ENCODE measurements at regions not wholly inside any gene's neighbourhood (a gene's known extent, or its start where the extent isn't known, plus 50 kb on each side); places are given as distances from the start of the nearest gene placed in this dataset.
"Not testable (repeated sequence)": the region's sequence is repeated elsewhere in the genome, so short reads cannot be mapped to it uniquely, and the experiment has no call there.

DNA sequence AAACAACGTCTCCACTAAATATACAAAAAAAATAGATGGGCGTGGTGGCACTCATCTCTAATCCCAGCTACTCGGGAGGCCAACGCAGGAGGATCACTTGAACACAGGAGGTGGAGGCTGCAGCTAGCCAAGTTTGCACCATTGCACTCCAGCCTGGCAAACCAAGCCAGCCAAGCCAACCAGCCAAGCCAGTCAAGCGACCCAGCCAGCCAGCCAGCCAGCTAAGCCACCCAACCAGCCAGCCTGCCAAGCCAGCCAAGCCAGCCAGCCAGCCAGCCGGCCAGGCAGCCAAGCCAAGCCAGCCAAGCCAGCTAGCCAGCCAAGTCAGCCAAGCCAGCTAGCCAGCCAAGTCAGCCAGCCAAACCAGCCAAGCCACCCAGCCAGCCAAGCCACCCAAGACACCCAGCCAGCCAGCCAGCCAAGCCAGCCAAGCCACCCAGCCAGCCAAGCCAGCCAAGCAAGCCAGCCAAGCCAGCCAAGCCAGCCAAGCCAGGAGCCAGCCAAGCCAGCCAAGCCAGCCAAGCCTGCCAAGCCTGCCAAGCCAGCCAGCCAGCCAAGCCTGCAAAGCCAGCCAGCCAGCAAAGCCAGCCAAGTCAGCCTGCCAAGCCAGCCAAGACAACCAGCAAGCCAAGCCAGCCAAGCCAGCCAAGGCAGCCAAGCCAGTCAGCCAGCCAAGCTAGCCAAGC, 342.2 kb upstream of the PLGLB2 start:
- H3K36me3 ChIP-seq (ENCODE audit: control insufficient read depth, insufficient read depth, low read length): not testable (repeated sequence)

DNA sequence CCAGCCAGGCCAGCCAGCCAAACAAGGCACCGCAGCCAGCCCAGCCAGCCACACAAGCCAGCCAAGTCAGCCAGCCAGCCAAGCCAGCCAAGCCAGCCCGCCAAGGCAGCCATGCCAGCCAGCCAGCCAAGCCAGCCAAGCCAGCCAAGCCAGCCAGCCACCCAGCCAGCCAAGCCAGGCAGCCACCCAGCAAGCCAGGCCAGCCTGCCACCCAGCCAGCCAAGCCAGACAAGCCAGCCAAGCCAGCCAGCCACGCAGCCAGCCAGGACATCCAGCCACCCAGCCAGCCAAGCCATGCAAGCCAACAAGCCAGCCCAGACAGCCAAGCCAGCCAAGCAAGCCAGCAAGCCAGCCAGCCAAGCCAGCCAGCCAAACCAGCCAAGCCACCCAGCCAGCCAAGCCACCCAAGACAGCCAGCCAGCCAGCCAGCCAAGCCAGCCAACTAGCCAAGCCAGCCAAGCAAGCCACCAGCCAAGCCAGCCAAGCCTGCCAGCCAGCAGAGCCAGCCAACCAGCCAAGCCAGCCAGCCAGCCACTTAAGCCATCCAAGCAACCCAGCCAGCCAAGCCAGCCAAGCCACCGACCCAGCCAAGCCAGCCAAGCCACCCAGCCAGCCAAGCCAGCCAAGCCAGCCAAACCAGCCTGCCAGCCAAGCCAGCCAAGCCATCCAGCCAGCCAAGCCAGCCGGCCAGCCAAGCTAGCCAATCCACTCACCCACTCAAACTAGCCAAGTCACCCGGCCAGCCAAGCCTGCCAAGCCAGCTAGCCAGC, 341.3 kb upstream of the PLGLB2 start:
- H3K36me3 ChIP-seq (ENCODE audit: control insufficient read depth, insufficient read depth, low read length); H3K27ac ChIP-seq (ENCODE audit: low read depth, low read length); H3K4me1 ChIP-seq (ENCODE audit: control insufficient read depth, insufficient read depth, low read length); H3K4me3 ChIP-seq (ENCODE audit: low read depth, low read length); H3K9me3 ChIP-seq (ENCODE audit: control insufficient read depth, insufficient read depth, low read length); H3K9ac ChIP-seq (ENCODE audit: low read depth, low read length); H3K27me3 ChIP-seq (ENCODE audit: control insufficient read depth, insufficient read depth, low read length): not testable (repeated sequence)

More for the DNA sequence above, 342.2 kb upstream of the PLGLB2 start:
- not testable (repeated sequence) for H3K27me3 ChIP-seq (ENCODE audit: control insufficient read depth, insufficient read depth, low read length); H3K4me1 ChIP-seq (ENCODE audit: control insufficient read depth, insufficient read depth, low read length); H3K9ac ChIP-seq (ENCODE audit: low read depth, low read length); H3K4me3 ChIP-seq (ENCODE audit: low read depth, low read length); H3K9me3 ChIP-seq (ENCODE audit: control insufficient read depth, insufficient read depth, low read length); H3K27ac ChIP-seq (ENCODE audit: low read depth, low read length)

DNA sequence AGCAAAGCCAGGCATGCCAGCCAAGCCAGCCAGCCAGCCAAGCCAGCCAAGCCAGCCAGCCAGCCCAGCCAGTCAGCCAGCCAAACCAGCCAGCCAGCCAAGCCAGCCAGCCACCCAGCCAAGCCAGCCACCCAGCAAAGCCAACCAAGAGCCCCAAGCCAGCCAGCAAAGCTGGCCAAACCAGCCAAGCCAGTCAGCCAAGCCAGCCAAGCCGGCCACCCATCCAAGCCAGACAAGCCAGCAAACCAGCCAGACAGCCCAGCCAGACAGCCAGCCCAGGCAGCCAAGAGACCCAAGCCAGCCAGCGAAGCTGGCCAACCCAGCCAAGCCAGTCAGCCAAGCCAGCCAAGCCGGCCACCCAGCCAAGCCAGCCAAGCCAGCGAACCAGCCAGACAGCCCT, 338.3 kb upstream of the PLGLB2 start:
- not testable (repeated sequence) for H3K9me3 ChIP-seq (ENCODE audit: control insufficient read depth, insufficient read depth, low read length); H3K4me3 ChIP-seq (ENCODE audit: low read depth, low read length); H3K27ac ChIP-seq (ENCODE audit: low read depth, low read length); H3K36me3 ChIP-seq (ENCODE audit: control insufficient read depth, insufficient read depth, low read length); H3K4me1 ChIP-seq (ENCODE audit: control insufficient read depth, insufficient read depth, low read length); H3K9ac ChIP-seq (ENCODE audit: low read depth, low read length); H3K27me3 ChIP-seq (ENCODE audit: control insufficient read depth, insufficient read depth, low read length)

DNA sequence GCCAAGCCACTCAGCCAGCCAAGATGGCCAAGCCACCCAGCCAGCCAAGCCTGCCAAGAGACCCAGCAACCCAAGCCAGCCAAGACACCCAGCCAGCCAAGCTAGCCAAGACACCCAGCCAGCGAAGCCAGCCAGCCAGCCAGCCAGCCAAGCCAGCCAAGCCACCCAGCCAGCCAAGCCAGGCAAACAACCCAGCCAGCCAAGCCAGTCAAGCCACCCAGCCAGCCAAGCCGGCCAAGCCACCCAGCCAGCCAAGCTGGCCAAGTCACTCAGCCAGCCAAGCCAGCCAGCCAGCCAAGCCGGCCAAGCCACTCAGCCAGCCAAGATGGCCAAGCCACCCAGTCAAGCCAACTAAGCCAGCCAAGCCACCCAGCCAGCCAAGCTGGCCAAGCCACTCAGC, 337.5 kb upstream of the PLGLB2 start:
- H3K36me3 ChIP-seq (ENCODE audit: control insufficient read depth, insufficient read depth, low read length); H3K4me1 ChIP-seq (ENCODE audit: control insufficient read depth, insufficient read depth, low read length); H3K9me3 ChIP-seq (ENCODE audit: control insufficient read depth, insufficient read depth, low read length); H3K4me3 ChIP-seq (ENCODE audit: low read depth, low read length); H3K27ac ChIP-seq (ENCODE audit: low read depth, low read length); H3K9ac ChIP-seq (ENCODE audit: low read depth, low read length); H3K27me3 ChIP-seq (ENCODE audit: control insufficient read depth, insufficient read depth, low read length): not testable (repeated sequence)

DNA sequence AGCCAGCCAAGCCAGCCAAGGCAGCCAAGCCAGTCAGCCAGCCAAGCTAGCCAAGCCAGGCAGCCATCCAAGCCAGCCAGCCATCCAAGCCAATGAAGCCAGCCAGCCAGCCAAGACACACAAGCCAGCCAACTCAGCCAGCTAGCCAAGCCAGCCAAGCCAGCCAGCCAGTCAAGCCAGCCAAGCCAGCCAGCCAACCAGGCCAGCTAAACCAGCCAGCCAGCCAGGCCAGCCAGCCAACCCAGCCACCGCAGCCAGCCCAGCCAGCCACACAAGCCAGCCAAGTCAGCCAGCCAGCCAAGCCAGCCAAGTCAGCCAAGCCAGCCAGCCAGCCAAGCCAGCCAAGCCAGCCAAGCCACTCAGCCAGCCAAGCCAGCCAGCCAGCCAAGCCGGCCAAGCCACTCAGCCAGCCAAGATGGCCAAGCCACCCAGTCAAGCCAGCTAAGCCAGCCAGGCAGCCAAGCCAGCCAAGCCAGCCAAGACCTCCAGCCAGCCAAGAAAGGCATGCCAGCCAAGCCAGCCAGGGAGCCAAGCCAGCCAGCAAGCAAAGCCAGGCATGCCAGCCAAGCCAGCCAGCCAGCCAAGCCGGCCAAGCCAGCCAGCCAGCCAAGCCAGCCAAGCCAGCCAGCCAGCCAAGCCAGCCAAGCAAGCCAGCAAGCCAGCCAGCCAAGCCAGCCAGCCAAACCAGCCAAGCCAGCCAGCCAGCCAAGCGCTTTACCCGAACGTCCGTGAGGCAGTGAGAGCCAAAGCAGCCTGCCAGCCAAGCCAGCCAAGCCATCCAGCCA, 335.7 kb upstream of the PLGLB2 start:
- H3K27ac ChIP-seq (ENCODE audit: low read depth, low read length); H3K27me3 ChIP-seq (ENCODE audit: control insufficient read depth, insufficient read depth, low read length); H3K36me3 ChIP-seq (ENCODE audit: control insufficient read depth, insufficient read depth, low read length); H3K4me3 ChIP-seq (ENCODE audit: low read depth, low read length); H3K9ac ChIP-seq (ENCODE audit: low read depth, low read length); H3K9me3 ChIP-seq (ENCODE audit: control insufficient read depth, insufficient read depth, low read length); H3K4me1 ChIP-seq (ENCODE audit: control insufficient read depth, insufficient read depth, low read length): not testable (repeated sequence)

DNA sequence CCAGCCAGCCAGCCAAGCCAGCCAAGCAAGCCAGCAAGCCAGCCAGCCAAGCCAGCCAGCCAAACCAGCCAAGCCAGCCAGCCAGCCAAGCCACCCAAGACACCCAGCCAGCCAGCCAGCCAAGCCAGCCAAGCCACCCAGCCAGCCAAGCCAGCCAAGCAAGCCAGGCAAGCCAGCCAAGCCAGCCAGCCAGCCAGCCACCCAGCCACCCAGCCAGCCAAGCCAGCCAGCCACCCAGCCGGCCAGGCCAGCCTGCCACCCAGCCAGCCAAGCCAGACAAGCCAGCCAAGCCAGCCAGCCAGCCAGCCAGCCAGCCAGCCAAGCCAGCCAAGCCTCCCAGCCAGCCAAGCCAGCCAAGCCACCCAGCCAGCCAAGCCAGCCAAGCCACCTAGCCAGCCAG, 333.6 kb upstream of the PLGLB2 start:
- not testable (repeated sequence) for H3K9ac ChIP-seq (ENCODE audit: low read depth, low read length); H3K9me3 ChIP-seq (ENCODE audit: control insufficient read depth, insufficient read depth, low read length); H3K36me3 ChIP-seq (ENCODE audit: control insufficient read depth, insufficient read depth, low read length); H3K4me1 ChIP-seq (ENCODE audit: control insufficient read depth, insufficient read depth, low read length); H3K4me3 ChIP-seq (ENCODE audit: low read depth, low read length); H3K27ac ChIP-seq (ENCODE audit: low read depth, low read length); H3K27me3 ChIP-seq (ENCODE audit: control insufficient read depth, insufficient read depth, low read length)

DNA sequence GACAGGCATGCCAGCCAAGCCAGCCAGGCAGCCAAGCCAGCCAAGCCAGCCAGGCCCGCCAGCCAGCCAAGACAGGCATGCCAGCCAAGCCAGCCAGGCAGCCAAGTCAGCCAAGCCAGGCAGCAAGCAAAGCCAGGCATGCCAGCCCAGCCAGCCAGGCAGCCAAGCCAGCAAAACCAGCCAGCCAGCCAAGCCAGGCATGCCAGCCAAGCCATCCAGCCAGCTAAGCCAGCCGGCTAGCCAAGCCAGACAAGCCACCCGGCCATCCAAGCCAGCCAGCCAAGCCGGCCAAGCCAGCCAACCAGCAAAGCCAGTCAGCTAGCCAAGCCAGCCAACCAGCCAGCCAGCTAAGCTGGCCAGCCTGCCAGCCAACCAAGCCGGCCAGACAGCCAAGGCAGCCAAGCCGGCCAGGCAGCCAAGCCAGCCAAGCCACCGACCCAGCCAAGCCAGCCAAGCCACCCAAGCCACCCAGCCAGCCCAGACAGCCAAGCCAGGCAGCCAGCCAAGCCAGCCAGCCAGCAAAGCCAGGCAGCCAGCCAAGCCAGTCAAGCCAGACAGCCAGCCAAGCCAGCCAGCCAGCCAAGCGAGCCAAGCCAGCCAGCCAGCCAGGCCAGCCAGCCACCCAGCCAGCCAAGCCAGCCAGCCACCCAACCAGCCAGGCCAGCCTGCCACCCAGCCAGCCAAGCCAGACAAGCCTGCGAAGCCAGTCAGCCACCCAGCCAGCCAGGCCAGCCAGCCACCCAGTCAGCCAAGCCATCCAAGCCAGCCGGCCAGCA, 332.9 kb upstream of the PLGLB2 start:
- not testable (repeated sequence) for H3K4me1 ChIP-seq (ENCODE audit: control insufficient read depth, insufficient read depth, low read length); H3K9me3 ChIP-seq (ENCODE audit: control insufficient read depth, insufficient read depth, low read length); H3K4me3 ChIP-seq (ENCODE audit: low read depth, low read length); H3K9ac ChIP-seq (ENCODE audit: low read depth, low read length); H3K27ac ChIP-seq (ENCODE audit: low read depth, low read length); H3K27me3 ChIP-seq (ENCODE audit: control insufficient read depth, insufficient read depth, low read length); H3K36me3 ChIP-seq (ENCODE audit: control insufficient read depth, insufficient read depth, low read length)

DNA sequence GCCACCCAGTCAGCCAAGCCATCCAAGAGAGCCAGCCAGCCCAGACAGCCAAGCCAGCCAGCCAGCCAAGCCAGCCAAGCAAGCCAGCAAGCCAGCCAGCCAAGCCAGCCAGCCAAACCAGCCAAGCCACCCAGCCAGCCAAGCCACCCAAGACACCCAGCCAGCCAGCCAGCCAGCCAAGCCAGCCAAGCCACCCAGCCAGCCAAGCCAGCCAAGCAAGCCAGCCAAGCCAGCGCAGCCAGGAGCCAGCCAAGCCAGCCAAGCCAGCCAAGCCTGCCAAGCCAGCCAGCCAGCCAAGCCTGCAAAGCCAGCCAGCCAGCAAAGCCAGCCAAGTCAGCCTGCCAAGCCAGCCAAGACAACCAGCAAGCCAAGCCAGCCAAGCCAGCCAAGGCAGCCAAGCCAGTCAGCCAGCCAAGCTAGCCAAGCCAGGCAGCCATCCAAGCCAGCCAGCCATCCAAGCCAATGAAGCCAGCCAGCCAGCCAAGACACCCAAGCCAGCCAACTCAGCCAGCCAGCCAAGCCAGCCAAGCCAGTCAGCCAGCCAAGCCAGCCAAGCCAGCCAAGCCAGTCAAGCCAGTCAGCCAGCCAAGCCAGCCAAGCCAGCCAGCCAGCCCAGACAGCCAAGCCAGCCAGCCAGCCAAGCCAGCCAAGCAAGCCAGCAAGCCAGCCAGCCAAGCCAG, 332.2 kb upstream of the PLGLB2 start:
- not testable (repeated sequence) for H3K27me3 ChIP-seq (ENCODE audit: control insufficient read depth, insufficient read depth, low read length); H3K9me3 ChIP-seq (ENCODE audit: control insufficient read depth, insufficient read depth, low read length); H3K4me3 ChIP-seq (ENCODE audit: low read depth, low read length); H3K9ac ChIP-seq (ENCODE audit: low read depth, low read length); H3K27ac ChIP-seq (ENCODE audit: low read depth, low read length); H3K4me1 ChIP-seq (ENCODE audit: control insufficient read depth, insufficient read depth, low read length); H3K36me3 ChIP-seq (ENCODE audit: control insufficient read depth, insufficient read depth, low read length)

DNA sequence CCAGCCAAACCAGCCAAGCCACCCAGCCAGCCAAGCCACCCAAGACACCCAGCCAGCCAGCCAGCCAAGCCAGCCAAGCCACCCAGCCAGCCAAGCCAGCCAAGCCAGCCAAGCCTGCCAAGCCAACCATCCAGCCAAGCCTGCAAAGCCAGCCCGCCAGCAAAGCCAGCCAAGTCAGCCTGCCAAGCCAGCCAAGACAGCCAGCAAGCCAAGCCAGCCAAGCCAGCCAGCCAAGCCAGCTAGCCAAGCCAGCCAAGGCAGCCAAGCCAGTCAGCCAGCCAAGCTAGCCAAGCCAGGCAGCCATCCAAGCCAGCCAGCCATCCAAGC, 331.7 kb upstream of the PLGLB2 start:
- not testable (repeated sequence) for H3K36me3 ChIP-seq (ENCODE audit: control insufficient read depth, insufficient read depth, low read length); H3K27ac ChIP-seq (ENCODE audit: low read depth, low read length); H3K27me3 ChIP-seq (ENCODE audit: control insufficient read depth, insufficient read depth, low read length); H3K4me3 ChIP-seq (ENCODE audit: low read depth, low read length); H3K9me3 ChIP-seq (ENCODE audit: control insufficient read depth, insufficient read depth, low read length); H3K4me1 ChIP-seq (ENCODE audit: control insufficient read depth, insufficient read depth, low read length); H3K9ac ChIP-seq (ENCODE audit: low read depth, low read length)

DNA sequence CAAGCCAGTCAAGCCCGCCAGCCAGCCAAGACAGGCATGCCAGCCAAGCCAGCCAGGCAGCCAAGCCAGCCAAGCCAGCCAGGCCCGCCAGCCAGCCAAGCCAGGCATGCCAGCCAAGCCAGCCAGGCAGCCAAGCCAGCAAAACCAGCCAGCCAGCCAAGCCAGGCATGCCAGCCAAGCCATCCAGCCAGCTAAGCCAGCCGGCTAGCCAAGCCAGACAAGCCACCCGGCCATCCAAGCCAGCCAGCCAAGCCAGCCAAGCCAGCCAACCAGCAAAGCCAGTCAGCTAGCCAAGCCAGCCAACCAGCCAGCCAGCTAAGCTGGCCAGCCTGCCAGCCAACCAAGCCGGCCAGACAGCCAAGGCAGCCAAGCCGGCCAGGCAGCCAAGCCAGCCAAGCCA, 330.7 kb upstream of the PLGLB2 start:
- not testable (repeated sequence) for H3K27ac ChIP-seq (ENCODE audit: low read depth, low read length); H3K4me3 ChIP-seq (ENCODE audit: low read depth, low read length); H3K36me3 ChIP-seq (ENCODE audit: control insufficient read depth, insufficient read depth, low read length); H3K9ac ChIP-seq (ENCODE audit: low read depth, low read length); H3K27me3 ChIP-seq (ENCODE audit: control insufficient read depth, insufficient read depth, low read length); H3K9me3 ChIP-seq (ENCODE audit: control insufficient read depth, insufficient read depth, low read length); H3K4me1 ChIP-seq (ENCODE audit: control insufficient read depth, insufficient read depth, low read length)
